ENCODE measurements at regions not wholly inside any gene's neighbourhood (a gene's known extent, or its start where the extent isn't known, plus 50 kb on each side); places are given as distances from the start of the nearest gene placed in this dataset.

DNA sequence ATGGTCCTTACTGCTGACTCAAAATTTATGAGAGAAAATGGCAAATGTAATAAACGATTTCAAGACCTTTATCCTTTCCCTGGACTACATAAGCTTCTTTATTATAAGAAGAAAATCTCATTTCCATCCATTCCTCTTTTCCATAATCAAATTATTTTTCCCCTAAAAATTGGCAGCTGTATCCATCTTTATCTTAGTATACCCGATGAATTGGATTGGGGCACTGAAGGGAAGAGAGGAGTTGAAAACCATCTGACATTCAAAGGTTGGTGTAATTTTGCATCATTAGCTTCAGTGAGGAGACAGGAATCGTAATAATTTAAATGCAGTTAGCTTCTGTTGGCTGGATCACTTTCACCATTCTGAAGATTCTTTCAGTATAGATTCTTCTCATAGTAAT, 574.1 kb downstream of the XIRP2 start:
- Histone ChIP-seq H3K36me3 (ENCODE audit: control insufficient read depth in 3 of 3, insufficient read depth in 3 of 3, low read length in 3 of 3) (no peaks in the 10 kb centered on the region), H3K4me3 (ENCODE audit: low read length in 3 of 3) (no peak overlapping the region), H3K4me1 (ENCODE audit: control insufficient read depth in 3 of 3, insufficient read depth in 3 of 3, low read length in 3 of 3) (no peaks in the 10 kb centered on the region), H3K27ac (ENCODE audit: low read depth, low read length) (no peak overlapping the region), H3K27me3 (ENCODE audit: control insufficient read depth in 3 of 3, insufficient read depth in 3 of 3, low read length in 3 of 3) (no peaks in the 10 kb centered on the region), H3K9me3 (ENCODE audit: control insufficient read depth in 3 of 3, low read length in 3 of 3) (peaks cover 0 to 3% (median 0%) of the 10 kb centered on the region in 3 donors), H3K9ac (ENCODE audit: low read depth in 1 of 3, low read length in 3 of 3) (no peak overlapping the region)

GRCh38 chr2:167454036-167454435, 565.8 kb downstream of the XIRP2 start:
- Histone ChIP-seq H3K27ac (ENCODE audit: low read depth, low read length) (no peak overlapping the region), H3K9me3 (ENCODE audit: control insufficient read depth in 3 of 3, low read length in 3 of 3) (peaks cover 0 to 4% (median 3%) of the 10 kb centered on the region in 3 donors), H3K27me3 (ENCODE audit: control insufficient read depth in 3 of 3, insufficient read depth in 3 of 3, low read length in 3 of 3) (no peaks in the 10 kb centered on the region), H3K9ac (ENCODE audit: low read depth in 1 of 3, low read length in 3 of 3) (no peak overlapping the region), H3K36me3 (ENCODE audit: control insufficient read depth in 3 of 3, insufficient read depth in 3 of 3, low read length in 3 of 3) (no peaks in the 10 kb centered on the region), H3K4me1 (ENCODE audit: control insufficient read depth in 3 of 3, insufficient read depth in 3 of 3, low read length in 3 of 3) (no peaks in the 10 kb centered on the region), H3K4me3 (ENCODE audit: low read length in 3 of 3) (no peak overlapping the region)

- Histone ChIP-seq H3K9ac (ENCODE audit: low read depth in 1 of 3, low read length in 3 of 3) (no peak overlapping the region), H3K4me1 (ENCODE audit: control insufficient read depth in 3 of 3, insufficient read depth in 3 of 3, low read length in 3 of 3) (no peaks in the 10 kb centered on the region), H3K27ac (ENCODE audit: low read depth, low read length) (no peak overlapping the region), H3K4me3 (ENCODE audit: low read length in 3 of 3) (no peak overlapping the region), H3K36me3 (ENCODE audit: control insufficient read depth in 3 of 3, insufficient read depth in 3 of 3, low read length in 3 of 3) (no peaks in the 10 kb centered on the region), H3K9me3 (ENCODE audit: control insufficient read depth in 3 of 3, low read length in 3 of 3) (peaks cover 0 to 6% (median 0%) of the 10 kb centered on the region in 3 donors), H3K27me3 (ENCODE audit: control insufficient read depth in 3 of 3, insufficient read depth in 3 of 3, low read length in 3 of 3) (no peaks in the 10 kb centered on the region)
Observed at GRCh38 chr2:167451496-167452289, 563.4 kb downstream of the XIRP2 start.

DNA sequence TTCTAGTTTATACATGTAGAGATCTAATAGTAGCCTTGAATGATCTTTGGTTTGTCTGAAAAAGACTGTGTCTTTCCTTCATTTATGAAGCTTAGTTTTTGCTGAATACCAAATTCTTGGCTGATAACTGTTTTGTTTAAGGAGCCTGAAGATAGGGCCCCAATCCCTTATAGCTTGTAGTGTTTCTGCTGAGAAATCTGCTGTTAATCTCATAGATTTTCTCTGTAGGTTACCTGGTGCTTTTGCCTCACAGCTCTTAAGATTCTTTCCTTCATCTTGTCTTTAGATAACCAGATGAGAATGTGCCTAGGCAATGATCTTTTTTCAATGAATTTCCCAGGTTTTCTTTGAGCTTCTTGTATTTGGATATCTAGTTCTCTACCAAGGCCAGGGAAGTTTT, 562.1 kb downstream of the XIRP2 start:
- Histone ChIP-seq H3K4me3 (ENCODE audit: low read length in 3 of 3) (no peak overlapping the region), H3K4me1 (ENCODE audit: control insufficient read depth in 3 of 3, insufficient read depth in 3 of 3, low read length in 3 of 3) (no peaks in the 10 kb centered on the region), H3K36me3 (ENCODE audit: control insufficient read depth in 3 of 3, insufficient read depth in 3 of 3, low read length in 3 of 3) (no peaks in the 10 kb centered on the region), H3K9me3 (ENCODE audit: control insufficient read depth in 3 of 3, low read length in 3 of 3) (peaks cover 0 to 6% (median 0%) of the 10 kb centered on the region in 3 donors), H3K27ac (ENCODE audit: low read depth, low read length) (no peak overlapping the region), H3K9ac (ENCODE audit: low read depth in 1 of 3, low read length in 3 of 3) (no peak overlapping the region), H3K27me3 (ENCODE audit: control insufficient read depth in 3 of 3, insufficient read depth in 3 of 3, low read length in 3 of 3) (no peaks in the 10 kb centered on the region)

- no peak overlapping the region for H3K4me3 ChIP-seq (ENCODE audit: low read length in 3 of 3)
- H3K27me3 ChIP-seq (ENCODE audit: control insufficient read depth in 3 of 3, insufficient read depth in 3 of 3, low read length in 3 of 3), result no peaks in the 10 kb centered on the region
- H3K9ac ChIP-seq (ENCODE audit: low read depth in 1 of 3, low read length in 3 of 3), result no peak overlapping the region
- H3K9me3 ChIP-seq (ENCODE audit: control insufficient read depth in 3 of 3, low read length in 3 of 3), result no peaks in the 10 kb centered on the region
- no peak overlapping the region for H3K27ac ChIP-seq (ENCODE audit: low read depth, low read length)
- no peaks in the 10 kb centered on the region for H3K36me3 ChIP-seq (ENCODE audit: control insufficient read depth in 3 of 3, insufficient read depth in 3 of 3, low read length in 3 of 3)
- H3K4me1 ChIP-seq (ENCODE audit: control insufficient read depth in 3 of 3, insufficient read depth in 3 of 3, low read length in 3 of 3), result no peaks in the 10 kb centered on the region
Observed at GRCh38 chr2:167440382-167440781, 552.1 kb downstream of the XIRP2 start.

DNA sequence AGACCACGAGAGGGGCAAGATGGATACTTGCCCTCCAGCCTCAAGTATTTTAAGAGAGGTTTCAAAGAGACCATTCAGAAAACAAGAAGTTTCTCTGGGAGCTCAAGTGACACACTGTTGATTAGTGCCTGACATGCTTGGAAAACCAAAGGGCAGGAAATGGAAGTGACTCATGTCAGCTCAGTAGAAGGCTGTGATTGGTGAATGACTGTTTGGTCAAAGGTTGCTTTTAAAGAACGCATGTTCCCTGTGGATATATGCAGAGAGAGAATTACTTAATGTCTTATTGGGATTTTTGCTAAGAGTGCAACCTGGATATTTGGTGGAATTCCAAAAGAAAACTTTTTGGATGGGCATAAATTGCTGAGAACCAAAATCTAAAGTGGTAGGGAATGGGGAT, 549.9 kb downstream of the XIRP2 start:
- Histone ChIP-seq H3K27ac (ENCODE audit: low read depth, low read length) (no peak overlapping the region), H3K9ac (ENCODE audit: low read depth in 1 of 3, low read length in 3 of 3) (no peak overlapping the region), H3K4me3 (ENCODE audit: low read length in 3 of 3) (no peak overlapping the region), H3K36me3 (ENCODE audit: control insufficient read depth in 3 of 3, insufficient read depth in 3 of 3, low read length in 3 of 3) (no peaks in the 10 kb centered on the region), H3K9me3 (ENCODE audit: control insufficient read depth in 3 of 3, low read length in 3 of 3) (no peaks in the 10 kb centered on the region), H3K27me3 (ENCODE audit: control insufficient read depth in 3 of 3, insufficient read depth in 3 of 3, low read length in 3 of 3) (no peaks in the 10 kb centered on the region), H3K4me1 (ENCODE audit: control insufficient read depth in 3 of 3, insufficient read depth in 3 of 3, low read length in 3 of 3) (no peaks in the 10 kb centered on the region)

DNA sequence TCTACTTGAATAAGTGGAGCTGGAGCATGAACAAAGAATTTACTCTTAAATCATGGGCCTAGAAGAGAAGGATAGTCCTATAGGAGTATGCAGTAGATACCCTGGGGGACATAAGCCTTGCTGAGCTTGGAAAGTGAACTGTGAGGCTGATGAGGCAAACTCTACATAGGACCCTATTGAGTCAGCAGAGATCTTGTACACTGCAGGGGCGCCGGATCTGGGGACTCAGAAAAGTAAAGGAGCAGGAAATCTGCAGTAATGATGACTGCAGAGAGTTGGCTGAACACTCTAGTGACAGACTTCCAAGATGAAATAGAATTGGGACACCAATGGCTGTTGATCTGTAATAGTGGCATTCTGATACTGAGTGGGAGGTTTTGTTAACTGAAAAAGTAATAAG, 543.7 kb downstream of the XIRP2 start:
- Histone ChIP-seq H3K27me3 (ENCODE audit: control insufficient read depth in 3 of 3, insufficient read depth in 3 of 3, low read length in 3 of 3) (no peaks in the 10 kb centered on the region), H3K4me1 (ENCODE audit: control insufficient read depth in 3 of 3, insufficient read depth in 3 of 3, low read length in 3 of 3) (no peaks in the 10 kb centered on the region), H3K9me3 (ENCODE audit: control insufficient read depth in 3 of 3, low read length in 3 of 3) (no peaks in the 10 kb centered on the region), H3K9ac (ENCODE audit: low read depth in 1 of 3, low read length in 3 of 3) (no peak overlapping the region), H3K27ac (ENCODE audit: low read depth, low read length) (no peak overlapping the region), H3K36me3 (ENCODE audit: control insufficient read depth in 3 of 3, insufficient read depth in 3 of 3, low read length in 3 of 3) (no peaks in the 10 kb centered on the region), H3K4me3 (ENCODE audit: low read length in 3 of 3) (no peak overlapping the region)

GRCh38 chr2:167430447-167430846, 542.2 kb downstream of the XIRP2 start:
- no peak overlapping the region for H3K4me3 ChIP-seq (ENCODE audit: low read length in 3 of 3)
- H3K9ac ChIP-seq (ENCODE audit: low read depth in 1 of 3, low read length in 3 of 3), result no peak overlapping the region
- H3K4me1 ChIP-seq (ENCODE audit: control insufficient read depth in 3 of 3, insufficient read depth in 3 of 3, low read length in 3 of 3), result no peaks in the 10 kb centered on the region
- H3K27me3 ChIP-seq (ENCODE audit: control insufficient read depth in 3 of 3, insufficient read depth in 3 of 3, low read length in 3 of 3), result no peaks in the 10 kb centered on the region
- no peaks in the 10 kb centered on the region for H3K9me3 ChIP-seq (ENCODE audit: control insufficient read depth in 3 of 3, low read length in 3 of 3)
- no peak overlapping the region for H3K27ac ChIP-seq (ENCODE audit: low read depth, low read length)
- no peaks in the 10 kb centered on the region for H3K36me3 ChIP-seq (ENCODE audit: control insufficient read depth in 3 of 3, insufficient read depth in 3 of 3, low read length in 3 of 3)

- no peak overlapping the region for H3K27ac ChIP-seq (ENCODE audit: low read depth, low read length)
- no peaks in the 10 kb centered on the region for H3K27me3 ChIP-seq (ENCODE audit: control insufficient read depth in 3 of 3, insufficient read depth in 3 of 3, low read length in 3 of 3)
- H3K36me3 ChIP-seq (ENCODE audit: control insufficient read depth in 3 of 3, insufficient read depth in 3 of 3, low read length in 3 of 3), result no peaks in the 10 kb centered on the region
- H3K4me3 ChIP-seq (ENCODE audit: low read length in 3 of 3), result no peak overlapping the region
- H3K4me1 ChIP-seq (ENCODE audit: control insufficient read depth in 3 of 3, insufficient read depth in 3 of 3, low read length in 3 of 3), result no peaks in the 10 kb centered on the region
- no peaks in the 10 kb centered on the region for H3K9me3 ChIP-seq (ENCODE audit: control insufficient read depth in 3 of 3, low read length in 3 of 3)
- H3K9ac ChIP-seq (ENCODE audit: low read depth in 1 of 3, low read length in 3 of 3), result no peak overlapping the region
Observed at GRCh38 chr2:167424803-167425755, 536.8 kb downstream of the XIRP2 start.

- Histone ChIP-seq H3K9me3 (ENCODE audit: control insufficient read depth in 3 of 3, low read length in 3 of 3) (no peaks in the 10 kb centered on the region), H3K4me3 (ENCODE audit: low read length in 3 of 3) (no peak overlapping the region), H3K27me3 (ENCODE audit: control insufficient read depth in 3 of 3, insufficient read depth in 3 of 3, low read length in 3 of 3) (no peaks in the 10 kb centered on the region), H3K9ac (ENCODE audit: low read depth in 1 of 3, low read length in 3 of 3) (no peak overlapping the region), H3K27ac (ENCODE audit: low read depth, low read length) (no peak overlapping the region), H3K4me1 (ENCODE audit: control insufficient read depth in 3 of 3, insufficient read depth in 3 of 3, low read length in 3 of 3) (no peaks in the 10 kb centered on the region), H3K36me3 (ENCODE audit: control insufficient read depth in 3 of 3, insufficient read depth in 3 of 3, low read length in 3 of 3) (no peaks in the 10 kb centered on the region)
Observed at GRCh38 chr2:167424221-167424620, 535.9 kb downstream of the XIRP2 start.
